Activated T-cell treated with anti-CD3 and anti-CD28 coated beads, Interleukin-2, amount 50 U/mL, for 4 hours (primary cell): ENCODE measurements at regions not wholly inside any gene's neighbourhood (a gene's known extent, or its start where the extent isn't known, plus 50 kb on each side); places are given as distances from the start of the nearest gene placed in this dataset.
A peak's percentile ranks its signal among the peaks of the same experiment; 100 is the strongest.

ENCODE experiments used
- ATAC-seq, 2 donors: fragments of 200-7000 bp; cut with Tn5 transposase; one replicate each; pipeline ENCODE4 v1.10.0; 2021
- DNase-seq: peaks from one replicate; pipeline ENCODE4 v3.0.0-alpha.2; 2020
- H3K27me3 Mint-ChIP-seq: one replicate; pipeline ENCODE4 v1.8.0; 2021; ENCODE audit warnings: low read depth, mixed read lengths
- H3K36me3 Mint-ChIP-seq: one replicate; pipeline ENCODE4 v1.8.0; 2022; ENCODE audit warnings: mixed read lengths; ENCODE audit not compliant: insufficient read depth
- H3K4me1 Mint-ChIP-seq: one replicate; pipeline ENCODE4 v1.8.0; 2021; ENCODE audit warnings: low read depth, mixed read lengths
- H3K4me3 Mint-ChIP-seq: one replicate; pipeline ENCODE4 v1.8.0; 2021; ENCODE audit warnings: mild to moderate bottlenecking, moderate library complexity, mixed read lengths
- H3K9me3 Mint-ChIP-seq: one replicate; pipeline ENCODE4 v1.8.0; 2021; ENCODE audit warnings: mixed read lengths

DNA sequence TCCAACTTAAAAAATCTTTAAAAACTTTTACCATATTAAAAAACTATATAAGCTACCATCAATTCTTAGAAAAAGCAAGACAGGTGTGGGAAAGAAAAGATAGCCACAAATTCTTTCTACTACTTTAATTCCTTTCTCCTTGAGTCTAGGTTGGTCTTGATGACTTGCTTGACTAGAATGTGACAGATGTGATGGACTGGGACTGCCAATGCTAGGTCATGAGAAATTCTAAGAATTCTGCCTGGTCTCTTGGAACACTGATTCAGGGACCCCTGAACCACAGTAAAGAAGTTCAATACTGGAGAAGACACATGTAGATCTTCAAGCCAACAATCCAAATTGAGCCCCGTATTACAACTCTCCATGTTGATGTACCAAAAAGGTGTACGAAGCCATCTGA, 326.6 kb upstream of the B3GALT2 start:
- Mint-ChIP-seq H3K36me3 (peaks cover 3% of the 10 kb centered on the region), H3K4me1 (peaks cover 8% of the 10 kb centered on the region)

DNA sequence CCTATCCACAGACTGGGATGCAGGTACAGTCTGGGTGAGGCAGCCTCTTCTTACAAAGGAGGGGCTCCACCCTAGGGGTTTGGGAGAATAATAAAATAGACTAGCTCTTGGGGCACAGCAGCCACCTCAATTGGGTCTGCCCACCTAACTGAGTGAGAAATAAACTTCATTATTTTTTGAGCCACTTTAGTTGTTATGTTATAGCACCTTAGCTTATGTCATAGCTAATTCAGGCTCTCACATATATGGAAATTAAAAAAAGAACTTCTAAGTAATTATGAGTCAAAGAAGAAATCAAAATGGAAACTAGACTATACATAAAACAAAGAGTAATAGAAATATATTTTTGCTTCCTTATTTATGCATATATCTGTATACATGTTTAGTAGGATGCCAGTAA, 318.5 kb upstream of the B3GALT2 start:
- peaks cover 11% of the 10 kb centered on the region for H3K9me3 Mint-ChIP-seq
- DNase-seq = no peak
- H3K27me3 Mint-ChIP-seq = no peaks in the 10 kb centered on the region
- no peaks in the 10 kb centered on the region for H3K36me3 Mint-ChIP-seq
- no peak for ATAC-seq
- peaks cover 6% of the 10 kb centered on the region for H3K4me1 Mint-ChIP-seq
- H3K4me3 Mint-ChIP-seq = no peak overlapping the region

More for the DNA sequence above, 326.6 kb upstream of the B3GALT2 start:
- Mint-ChIP-seq H3K27me3 (no peaks in the 10 kb centered on the region), H3K9me3 (peaks cover 10% of the 10 kb centered on the region), H3K4me3 (no peak overlapping the region)
- DNase-seq (no peak), ATAC-seq (no peak)

DNA sequence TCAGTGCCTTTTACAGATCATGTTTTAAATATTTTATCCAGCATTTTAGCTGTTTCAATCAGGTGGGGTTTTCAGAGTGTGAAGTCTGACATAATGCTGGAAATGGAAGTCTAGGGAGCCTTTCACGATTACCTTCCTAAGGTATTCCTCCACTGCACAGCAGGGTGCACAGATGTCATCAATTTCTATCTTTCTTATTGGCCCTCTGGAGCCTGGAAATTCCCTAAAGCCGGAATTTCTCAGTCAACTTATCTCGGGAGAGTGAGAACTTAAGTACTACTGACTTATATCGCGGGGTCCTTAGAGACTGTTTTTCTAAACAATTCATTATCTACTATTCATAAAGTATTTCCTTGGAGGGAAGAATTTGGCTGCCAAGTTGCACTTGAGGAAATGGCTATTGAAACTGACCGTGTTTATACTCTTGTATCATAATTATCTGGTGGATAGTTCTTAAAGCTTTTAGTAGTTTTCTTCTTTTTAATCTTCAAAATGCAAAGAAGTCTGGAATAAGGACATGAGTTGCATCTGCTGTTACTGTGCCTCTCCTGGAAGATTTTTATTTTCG, 311.8 kb upstream of the B3GALT2 start:
- no peaks in the 10 kb centered on the region for H3K27me3 Mint-ChIP-seq
- DNase-seq (no peak), ATAC-seq (no peak)
- H3K36me3 Mint-ChIP-seq = no peaks in the 10 kb centered on the region
- no peak overlapping the region for H3K4me3 Mint-ChIP-seq
- peaks cover 4% of the 10 kb centered on the region for H3K9me3 Mint-ChIP-seq
- peaks cover 13% of the 10 kb centered on the region for H3K4me1 Mint-ChIP-seq

DNA sequence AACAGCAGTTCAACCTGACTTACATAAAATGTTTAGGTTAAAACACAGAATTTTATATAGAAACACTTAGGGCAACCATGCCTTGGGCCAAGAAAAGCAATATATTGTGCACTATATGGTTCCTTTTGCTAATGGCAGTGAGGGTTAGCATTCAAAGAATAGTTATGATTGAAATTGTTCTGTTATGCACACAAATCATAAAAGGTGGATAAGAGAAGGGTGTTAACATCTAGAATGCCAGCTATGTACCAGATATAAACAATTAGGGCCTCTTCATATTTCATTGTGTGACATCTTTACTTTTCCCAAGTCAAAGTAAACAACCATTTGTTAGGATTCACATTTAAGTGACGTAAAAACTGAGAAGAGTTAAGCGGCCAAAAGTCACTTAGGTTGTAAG, 308.0 kb upstream of the B3GALT2 start:
- Mint-ChIP-seq H3K27me3 (no peaks in the 10 kb centered on the region), H3K36me3 (no peaks in the 10 kb centered on the region), H3K4me3 (no peak overlapping the region), H3K4me1 (peaks cover 28% of the 10 kb centered on the region), H3K9me3 (peaks cover 3% of the 10 kb centered on the region)
- no peak for DNase-seq
- no peak for ATAC-seq

DNA sequence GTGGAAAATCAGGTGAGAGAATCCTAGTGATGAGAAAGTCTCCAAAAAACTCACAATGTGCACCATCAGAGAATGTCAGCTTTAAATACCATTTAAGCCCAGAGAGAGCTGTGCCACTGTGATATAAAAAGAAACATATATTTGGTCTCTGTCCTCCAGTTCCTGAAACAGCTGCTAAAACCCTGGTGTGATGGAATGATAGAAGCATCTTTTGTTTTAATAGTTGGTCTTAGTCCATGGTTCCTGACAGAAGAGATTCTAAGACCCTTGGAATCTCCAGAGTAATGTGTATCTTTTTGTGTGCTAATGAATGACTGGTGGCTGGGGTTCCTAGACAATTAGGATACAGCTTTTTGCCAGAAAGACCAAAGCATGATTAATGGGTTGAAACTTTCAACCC, 302.8 kb upstream of the B3GALT2 start:
- ATAC-seq (no peak), DNase-seq (no peak)
- peaks cover 10% of the 10 kb centered on the region for H3K9me3 Mint-ChIP-seq
- H3K36me3 Mint-ChIP-seq = no peaks in the 10 kb centered on the region
- H3K4me1 Mint-ChIP-seq = peaks cover 39% of the 10 kb centered on the region
- no peak overlapping the region for H3K4me3 Mint-ChIP-seq
- H3K27me3 Mint-ChIP-seq = no peaks in the 10 kb centered on the region

DNA sequence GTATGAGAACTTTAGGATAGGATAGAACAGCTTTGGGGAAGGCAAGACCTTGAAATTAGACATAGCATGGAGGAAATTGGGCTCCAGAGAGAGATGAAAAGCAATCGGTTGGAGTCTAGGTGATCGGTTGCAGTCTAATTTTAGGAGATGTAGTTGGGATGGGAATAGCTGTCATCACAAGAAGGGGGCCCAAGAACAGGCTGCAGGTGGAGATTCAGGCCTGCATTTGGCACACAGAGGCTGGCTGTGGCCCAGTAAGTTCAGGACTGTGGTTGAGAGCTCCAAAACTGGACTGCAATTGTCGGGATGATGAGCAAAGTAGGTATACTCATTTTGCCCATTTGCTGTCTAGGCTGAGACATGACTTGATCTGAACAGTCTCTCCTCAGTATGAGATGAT, 301.3 kb upstream of the B3GALT2 start:
- H3K4me1 Mint-ChIP-seq = peaks cover 26% of the 10 kb centered on the region
- H3K4me3 Mint-ChIP-seq = no peak overlapping the region
- ATAC-seq = no peak

GRCh38 chr1:193486671-193487229, 300.3 kb upstream of the B3GALT2 start:
- no peak for ATAC-seq
- DNase-seq = no peak
- no peaks in the 10 kb centered on the region for H3K27me3 Mint-ChIP-seq
- no peaks in the 10 kb centered on the region for H3K36me3 Mint-ChIP-seq
- no peak overlapping the region for H3K4me3 Mint-ChIP-seq
- peaks cover 21% of the 10 kb centered on the region for H3K4me1 Mint-ChIP-seq
- H3K9me3 Mint-ChIP-seq = peaks cover 10% of the 10 kb centered on the region

More for the DNA sequence above, 301.3 kb upstream of the B3GALT2 start:
- Mint-ChIP-seq H3K36me3 (no peaks in the 10 kb centered on the region), H3K27me3 (no peaks in the 10 kb centered on the region), H3K9me3 (peaks cover 10% of the 10 kb centered on the region)
- DNase-seq = no peak

DNA sequence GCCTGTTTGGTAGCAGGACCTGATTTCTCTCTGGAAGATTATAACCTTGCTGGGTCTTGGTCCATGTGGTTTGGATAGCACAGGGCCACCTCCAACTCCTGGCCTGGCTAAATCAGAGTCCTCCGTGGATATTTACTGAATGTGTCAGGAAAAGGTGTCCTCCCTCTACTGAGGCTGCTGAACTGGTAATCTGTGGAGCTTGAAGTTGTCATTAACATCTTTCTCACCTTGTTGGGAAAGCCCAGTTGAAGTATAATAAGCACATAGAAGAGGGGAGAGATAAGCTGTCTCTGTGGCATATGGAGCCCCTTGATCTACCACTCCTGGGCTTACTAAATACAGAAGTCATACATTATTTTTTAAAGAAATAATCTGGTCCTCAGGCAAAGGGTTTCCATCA, 294.3 kb upstream of the B3GALT2 start:
- DNase-seq = no peak
- H3K9me3 Mint-ChIP-seq = peaks cover 20% of the 10 kb centered on the region
- H3K4me1 Mint-ChIP-seq = peaks cover 51% of the 10 kb centered on the region

DNA sequence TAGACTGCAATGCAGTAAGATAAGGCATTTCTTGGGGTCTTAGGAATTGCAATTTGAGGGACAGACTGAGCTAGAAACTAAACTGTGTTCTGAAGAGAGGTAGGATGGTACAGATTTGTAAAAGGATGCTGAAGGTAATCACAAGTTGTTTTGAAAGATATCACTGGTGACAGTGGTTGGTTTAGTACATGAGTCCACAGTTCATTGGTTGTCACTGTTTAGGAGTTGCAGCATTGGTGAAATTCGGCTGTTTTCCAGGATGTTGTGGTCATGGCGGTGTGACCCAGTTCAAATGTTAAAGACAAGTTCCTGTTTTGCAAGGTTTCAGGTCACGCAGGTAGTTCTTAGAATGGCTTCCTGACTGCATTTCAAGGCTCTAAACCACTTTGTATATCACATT, 292.8 kb upstream of the B3GALT2 start:
- Mint-ChIP-seq H3K4me3 (peak overlapping the region; percentile 35), H3K27me3 (no peaks in the 10 kb centered on the region), H3K9me3 (peaks cover 24% of the 10 kb centered on the region), H3K36me3 (peaks cover 11% of the 10 kb centered on the region), H3K4me1 (peaks cover 65% of the 10 kb centered on the region)
- DNase-seq = peak; percentile 42
- ATAC-seq = peak; percentile 70 to 82

More for the DNA sequence above, 294.3 kb upstream of the B3GALT2 start:
- Mint-ChIP-seq H3K27me3 (no peaks in the 10 kb centered on the region), H3K36me3 (peaks cover 11% of the 10 kb centered on the region), H3K4me3 (no peak overlapping the region)
- no peak for ATAC-seq

DNA sequence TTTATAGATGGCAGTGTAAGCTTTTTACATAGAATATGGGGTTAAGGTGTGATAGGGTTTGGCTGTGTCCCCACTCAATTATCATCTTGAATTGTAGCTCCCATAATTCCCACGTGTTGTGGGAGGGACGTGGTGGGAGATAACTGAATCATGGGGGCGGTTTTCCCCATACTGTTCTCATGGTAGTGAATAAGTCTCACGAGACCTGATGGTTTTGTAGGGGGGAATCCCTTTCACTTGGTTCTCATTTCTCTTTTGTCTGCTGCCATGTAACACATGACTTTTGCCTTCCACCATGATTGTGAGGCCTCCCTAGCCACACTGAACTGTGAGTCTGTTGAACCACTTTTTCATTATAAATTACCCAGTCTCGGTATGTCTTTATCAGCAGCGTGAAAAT, 290.3 kb upstream of the B3GALT2 start:
- ATAC-seq (no peak), DNase-seq (no peak)
- no peaks in the 10 kb centered on the region for H3K27me3 Mint-ChIP-seq
- peaks cover 19% of the 10 kb centered on the region for H3K36me3 Mint-ChIP-seq
- H3K4me1 Mint-ChIP-seq = peaks cover 79% of the 10 kb centered on the region
- H3K4me3 Mint-ChIP-seq = no peak overlapping the region
- H3K9me3 Mint-ChIP-seq = peaks cover 37% of the 10 kb centered on the region

- no peak for DNase-seq
- ATAC-seq = no peak
- Mint-ChIP-seq H3K9me3 (peaks cover 27% of the 10 kb centered on the region), H3K27me3 (no peaks in the 10 kb centered on the region), H3K4me1 (peaks cover 56% of the 10 kb centered on the region), H3K4me3 (no peak overlapping the region), H3K36me3 (peaks cover 12% of the 10 kb centered on the region)
These were observed 287.5 kb upstream of the B3GALT2 start for GRCh38 chr1:193473932-193474331.

GRCh38 chr1:193472838-193473398, 286.5 kb upstream of the B3GALT2 start:
- Mint-ChIP-seq H3K9me3 (peaks cover 31% of the 10 kb centered on the region), H3K4me3 (no peak overlapping the region), H3K36me3 (peaks cover 15% of the 10 kb centered on the region), H3K27me3 (no peaks in the 10 kb centered on the region), H3K4me1 (peaks cover 49% of the 10 kb centered on the region)
- DNase-seq = no peak
- ATAC-seq = no peak

- Mint-ChIP-seq H3K27me3 (no peaks in the 10 kb centered on the region), H3K36me3 (peaks cover 13% of the 10 kb centered on the region), H3K4me1 (peaks cover 44% of the 10 kb centered on the region), H3K9me3 (peaks cover 28% of the 10 kb centered on the region), H3K4me3 (no peak overlapping the region)
- DNase-seq = no peak
- no peak for ATAC-seq
These were observed 286.0 kb upstream of the B3GALT2 start for GRCh38 chr1:193472430-193472829.

- ATAC-seq (no peak), DNase-seq (no peak)
- Mint-ChIP-seq H3K36me3 (peaks cover 12% of the 10 kb centered on the region), H3K4me1 (peaks cover 42% of the 10 kb centered on the region), H3K4me3 (no peak overlapping the region), H3K9me3 (peaks cover 26% of the 10 kb centered on the region), H3K27me3 (no peaks in the 10 kb centered on the region)
These were observed 285.6 kb upstream of the B3GALT2 start for GRCh38 chr1:193471981-193472380.

DNA sequence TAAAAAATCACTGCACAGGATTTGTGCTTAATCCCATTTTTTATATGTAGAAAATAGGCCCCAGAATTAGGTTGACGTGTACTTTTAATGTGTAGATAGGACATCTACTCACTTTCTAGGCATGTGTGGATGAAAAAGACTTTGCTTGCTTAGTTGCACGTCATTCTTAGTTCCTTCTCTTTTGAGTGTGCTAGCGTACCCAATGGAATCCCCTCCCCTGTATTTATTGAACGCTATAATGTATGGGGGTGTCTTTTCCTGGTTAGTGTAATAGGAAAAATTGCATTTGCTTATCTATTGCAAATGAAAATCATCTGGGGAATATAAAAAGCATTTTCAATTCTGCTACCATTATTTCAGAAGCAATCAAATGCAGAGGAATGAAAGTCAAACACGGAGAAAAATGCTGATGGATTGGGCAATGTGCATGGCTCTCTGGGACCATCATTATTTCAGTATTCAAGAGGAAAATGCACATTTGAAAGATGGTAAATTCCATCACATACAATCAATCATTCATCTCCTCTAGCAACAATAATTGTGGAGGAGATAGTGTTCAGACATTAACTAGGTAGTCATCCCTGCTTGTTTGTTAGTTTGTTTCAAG, 277.0 kb upstream of the B3GALT2 start:
- no peaks in the 10 kb centered on the region for H3K27me3 Mint-ChIP-seq
- H3K4me1 Mint-ChIP-seq = peaks cover 48% of the 10 kb centered on the region
- H3K36me3 Mint-ChIP-seq = no peaks in the 10 kb centered on the region
- no peak for ATAC-seq
- peaks cover 4% of the 10 kb centered on the region for H3K9me3 Mint-ChIP-seq
- H3K4me3 Mint-ChIP-seq = peak overlapping the region; percentile 5
- no peak for DNase-seq
